HepG2 (cell line): ENCODE measurements at regions not wholly inside any gene's neighbourhood (a gene's known extent, or its start where the extent isn't known, plus 50 kb on each side); places are given as distances from the start of the nearest gene placed in this dataset.

Source experiments
- CC2D1A ChIP-seq: sonication (generic); formaldehyde crosslinking; IDR thresholded peaks from 2 replicates; pipeline ENCODE4 v1.8.1; 2023; ENCODE audit warnings: mild to moderate bottlenecking, missing genetic modification reagents
- CTCF ChIP-seq: sonication (generic); formaldehyde crosslinking; IDR thresholded peaks from 2 replicates; pipeline ENCODE4 v1.5.0; 2020; ENCODE audit warnings: mild to moderate bottlenecking, missing genetic modification reagents, moderate library complexity
- GABPA ChIP-seq, 2 experiments: IDR thresholded peaks; 2 replicates each; pipeline ENCODE4 v1.6.1; 2011 to 2016; ENCODE audit warnings: low read depth in 2 of 2, low read length in 1 of 2, missing biosample characterization in 1 of 2, missing genetic modification characterization in 1 of 2
- HDAC2 ChIP-seq: sonication (generic); formaldehyde crosslinking; IDR thresholded peaks from 2 replicates; pipeline ENCODE4 v1.4.0; 2020; ENCODE audit warnings: missing genetic modification reagents
- NPAS2 ChIP-seq: sonication (generic); formaldehyde crosslinking; IDR thresholded peaks from 2 replicates; pipeline ENCODE4 v1.8.0; 2022; ENCODE audit warnings: mild to moderate bottlenecking, missing genetic modification reagents, borderline replicate concordance
- RERE ChIP-seq: IDR thresholded peaks from 2 replicates; pipeline ENCODE4 v1.6.1; 2016; ENCODE audit warnings: low read depth, missing genetic modification reagents, missing compliant biosample characterization
- ZBTB1 ChIP-seq: sonication (generic); formaldehyde crosslinking; IDR thresholded peaks from 2 replicates; pipeline ENCODE4 v1.4.0; 2020; ENCODE audit warnings: missing genetic modification reagents, borderline replicate concordance
- ZFY ChIP-seq: sonication (generic); formaldehyde crosslinking; IDR thresholded peaks from 2 replicates; pipeline ENCODE4 v1.4.0; 2020; ENCODE audit warnings: missing genetic modification reagents
- ZNF350 ChIP-seq: sonication (generic); formaldehyde crosslinking; IDR thresholded peaks from 2 replicates; pipeline ENCODE4 v1.4.0; 2020; ENCODE audit warnings: mild to moderate bottlenecking, low read depth, missing genetic modification reagents, borderline replicate concordance

DNA sequence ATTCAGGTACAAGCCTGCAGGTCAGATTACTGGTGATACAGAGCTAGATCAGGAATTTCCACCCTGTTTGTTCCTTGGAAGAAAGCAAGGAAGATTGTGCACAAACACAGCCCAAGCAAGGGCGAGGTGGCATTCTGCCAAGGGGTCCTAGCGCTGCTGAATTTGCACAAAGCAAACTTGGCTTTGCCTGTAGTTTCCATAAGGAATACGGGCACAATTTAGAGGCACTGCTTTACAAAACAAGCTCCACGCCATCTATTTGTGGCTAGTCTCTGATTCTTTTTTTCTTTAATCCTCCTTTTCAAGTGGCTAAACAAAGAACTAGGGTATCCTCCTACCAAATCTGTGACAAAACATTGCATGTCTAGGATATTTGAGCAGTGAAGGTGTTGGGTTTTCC lies 195.5 kb upstream of the ACVR2A start:
- TF ChIP-seq ZFY (CRISPR knock-in tag), result no peak
- no peak for TF ChIP-seq ZNF350 (CRISPR knock-in tag)
- no peak for TF ChIP-seq GABPA (IDR thresholded peaks at IDR 0.05; ENCODE audit: low read depth, low read length)
- TF ChIP-seq GABPA (CRISPR knock-in tag; IDR thresholded peaks at IDR 0.05; ENCODE audit: low read depth), result no peak
- TF ChIP-seq CTCF (CRISPR knock-in tag), result no peak
- TF ChIP-seq RERE (CRISPR knock-in tag), result no peak
- TF ChIP-seq HDAC2 (CRISPR knock-in tag), result no peak
- no peak for TF ChIP-seq CC2D1A (CRISPR knock-in tag)
- no peak for TF ChIP-seq NPAS2 (CRISPR knock-in tag)
- TF ChIP-seq ZBTB1 (CRISPR knock-in tag), result no peak
